Endothelial cell of umbilical vein (primary cell): ENCODE measurements at regions not wholly inside any gene's neighbourhood (a gene's known extent, or its start where the extent isn't known, plus 50 kb on each side); places are given as distances from the start of the nearest gene placed in this dataset.
A peak's percentile ranks its signal among the peaks of the same experiment; 100 is the strongest.

ENCODE experiments used
- EZH2 ChIP-seq: IDR thresholded peaks from 2 replicates; pipeline ENCODE4 v1.6.1; 2012; ENCODE audit warnings: borderline replicate concordance, low read depth, mild to moderate bottlenecking, moderate library complexity, low read length, inconsistent platforms; ENCODE audit not compliant: severe bottlenecking
- JUN ChIP-seq: IDR thresholded peaks from 2 replicates; pipeline ENCODE4 v1.6.1; 2011; ENCODE audit warnings: borderline replicate concordance, low read depth; ENCODE audit not compliant: insufficient read length, insufficient read depth
- MYC ChIP-seq: IDR thresholded peaks from one replicate; pipeline ENCODE4 v1.6.1; 2011; ENCODE audit warnings: mild to moderate bottlenecking, low read depth, low read length
- POLR2A ChIP-seq: IDR thresholded peaks from 2 replicates; pipeline ENCODE4 v1.6.1; 2012; ENCODE audit warnings: low read depth, mild to moderate bottlenecking, control low read depth, low read length
- POLR2AphosphoS5 ChIP-seq: IDR thresholded peaks from 2 replicates; pipeline ENCODE4 v1.6.1; 2012; ENCODE audit warnings: low read depth, mild to moderate bottlenecking, control low read depth, low read length, moderate library complexity; ENCODE audit not compliant: insufficient read depth
- TF ChIP-seq, protein P1 (sequence below): IDR thresholded peaks from 2 replicates; pipeline ENCODE4 v1.6.1; 2011; ENCODE audit not compliant: insufficient read depth, insufficient read length
- TF ChIP-seq, protein P2 (sequence below), 2 donors: IDR thresholded peaks; 1 replicate in 1 of 2; 2 replicates in 1 of 2; pipeline ENCODE4 v1.5.1; 2011; ENCODE audit warnings: low read length in 2 of 2, mild to moderate bottlenecking in 2 of 2, moderate library complexity in 2 of 2, control low read depth in 1 of 2, inconsistent platforms in 1 of 2, low read depth in 1 of 2; ENCODE audit not compliant: insufficient read depth in 1 of 2; ENCODE audit errors: extremely low read depth in 1 of 2

DNA sequence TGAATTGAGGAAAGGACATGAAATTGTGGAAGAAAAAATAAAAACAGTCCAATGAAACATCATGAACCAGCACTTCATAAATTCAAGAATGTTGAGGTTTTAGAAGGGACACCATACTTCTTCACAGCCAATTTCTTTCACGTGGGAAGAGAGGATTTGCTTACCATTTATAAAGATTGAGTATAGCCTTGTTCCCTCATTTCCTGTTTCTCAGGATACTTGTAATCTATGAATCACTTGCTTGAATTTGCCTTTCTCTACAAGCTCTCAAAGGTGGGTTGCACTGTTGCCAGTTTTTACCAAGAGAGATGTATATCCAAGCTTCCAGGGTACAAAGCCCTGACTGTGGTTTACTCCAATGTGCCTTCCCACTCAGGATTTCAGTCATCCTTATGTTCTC lies 116.1 kb downstream of the DUSP6 start:
- TF ChIP-seq, protein P1, sequence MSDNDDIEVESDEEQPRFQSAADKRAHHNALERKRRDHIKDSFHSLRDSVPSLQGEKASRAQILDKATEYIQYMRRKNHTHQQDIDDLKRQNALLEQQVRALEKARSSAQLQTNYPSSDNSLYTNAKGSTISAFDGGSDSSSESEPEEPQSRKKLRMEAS, result no peak
- TF ChIP-seq, protein P2, sequence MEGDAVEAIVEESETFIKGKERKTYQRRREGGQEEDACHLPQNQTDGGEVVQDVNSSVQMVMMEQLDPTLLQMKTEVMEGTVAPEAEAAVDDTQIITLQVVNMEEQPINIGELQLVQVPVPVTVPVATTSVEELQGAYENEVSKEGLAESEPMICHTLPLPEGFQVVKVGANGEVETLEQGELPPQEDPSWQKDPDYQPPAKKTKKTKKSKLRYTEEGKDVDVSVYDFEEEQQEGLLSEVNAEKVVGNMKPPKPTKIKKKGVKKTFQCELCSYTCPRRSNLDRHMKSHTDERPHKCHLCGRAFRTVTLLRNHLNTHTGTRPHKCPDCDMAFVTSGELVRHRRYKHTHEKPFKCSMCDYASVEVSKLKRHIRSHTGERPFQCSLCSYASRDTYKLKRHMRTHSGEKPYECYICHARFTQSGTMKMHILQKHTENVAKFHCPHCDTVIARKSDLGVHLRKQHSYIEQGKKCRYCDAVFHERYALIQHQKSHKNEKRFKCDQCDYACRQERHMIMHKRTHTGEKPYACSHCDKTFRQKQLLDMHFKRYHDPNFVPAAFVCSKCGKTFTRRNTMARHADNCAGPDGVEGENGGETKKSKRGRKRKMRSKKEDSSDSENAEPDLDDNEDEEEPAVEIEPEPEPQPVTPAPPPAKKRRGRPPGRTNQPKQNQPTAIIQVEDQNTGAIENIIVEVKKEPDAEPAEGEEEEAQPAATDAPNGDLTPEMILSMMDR (IDR thresholded peaks at IDR 0.05; ENCODE audit: extremely low read depth in 1 of 2, insufficient read depth in 1 of 2, low read depth in 1 of 2, low read length in 2 of 2), result no peak
- TF ChIP-seq POLR2A (no peak), EZH2 (no peak), POLR2AphosphoS5 (no peak), JUN (peak; percentile 66), MYC (no peak)
